ENCODE measurements at regions not wholly inside any gene's neighbourhood (a gene's known extent, or its start where the extent isn't known, plus 50 kb on each side); places are given as distances from the start of the nearest gene placed in this dataset.

- no peak for DNase-seq
These were observed 105.5 kb downstream of the CRYAA start for GRCh38 chr21:43274022-43274945.

- DNase-seq = no peak
These were observed 104.9 kb downstream of the CRYAA start for GRCh38 chr21:43273708-43274021.

GRCh38 chr21:43273016-43273707 is 104.4 kb downstream of the CRYAA start:
- DNase-seq = no peak

DNA sequence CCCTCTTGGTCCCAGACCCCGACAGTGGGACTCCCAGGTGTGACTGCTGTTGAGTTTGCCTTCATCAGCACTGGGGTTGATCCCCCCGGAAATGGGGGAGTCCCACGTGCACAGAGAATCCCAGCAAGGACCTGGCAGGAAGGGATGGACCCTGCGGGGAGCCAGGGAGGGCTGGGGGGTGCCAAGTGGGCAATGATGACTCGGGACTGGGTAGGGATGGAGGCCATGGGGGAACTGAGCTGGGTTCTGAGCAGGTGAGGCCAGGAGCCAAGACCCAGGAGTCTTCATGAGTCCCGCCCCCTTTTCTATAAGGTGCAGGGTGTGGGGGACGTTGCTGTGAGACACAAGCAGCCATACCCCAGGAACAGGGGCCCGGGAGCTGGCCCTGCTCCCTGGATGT is 103.8 kb downstream of the CRYAA start:
- no peak for DNase-seq

GRCh38 chr21:43271452-43272020 is 102.7 kb downstream of the CRYAA start:
- DNase-seq = no peak

DNA sequence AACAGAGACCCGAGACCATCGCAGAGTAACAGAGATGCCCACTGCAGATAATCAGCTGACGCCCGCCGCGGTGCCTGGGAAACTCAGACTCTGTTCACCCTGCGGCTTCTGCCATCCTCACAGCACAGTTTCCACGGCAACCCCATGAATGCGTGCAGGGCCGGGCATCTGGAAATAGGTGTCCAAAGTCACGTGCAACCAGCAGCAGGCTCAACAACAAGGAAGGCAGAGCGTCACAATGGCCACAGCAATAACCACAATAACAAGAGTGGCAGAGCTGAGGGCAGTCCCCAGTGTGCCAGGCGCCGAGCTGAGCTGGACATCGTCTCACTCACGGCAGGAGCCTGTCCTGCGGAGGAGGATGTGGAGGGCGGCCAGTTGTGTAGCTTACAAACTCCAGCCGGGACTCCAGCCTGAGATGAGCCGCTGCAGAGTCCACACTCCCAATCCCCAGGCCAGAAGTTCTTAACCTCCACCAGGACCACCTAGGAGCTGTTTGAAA is 102.0 kb downstream of the CRYAA start:
- DNase-seq = no peak

GRCh38 chr21:43269957-43270705 is 101.3 kb downstream of the CRYAA start:
- no peak for DNase-seq

GRCh38 chr21:43269440-43269839 is 100.6 kb downstream of the CRYAA start:
- no peak for DNase-seq

GRCh38 chr21:43268804-43269186 is 100.0 kb downstream of the CRYAA start:
- DNase-seq = no peak

GRCh38 chr21:43268086-43268803 is 99.4 kb downstream of the CRYAA start:
- no peak for DNase-seq

- no peak for DNase-seq
These were observed 98.7 kb downstream of the CRYAA start for GRCh38 chr21:43267391-43268085.

DNA sequence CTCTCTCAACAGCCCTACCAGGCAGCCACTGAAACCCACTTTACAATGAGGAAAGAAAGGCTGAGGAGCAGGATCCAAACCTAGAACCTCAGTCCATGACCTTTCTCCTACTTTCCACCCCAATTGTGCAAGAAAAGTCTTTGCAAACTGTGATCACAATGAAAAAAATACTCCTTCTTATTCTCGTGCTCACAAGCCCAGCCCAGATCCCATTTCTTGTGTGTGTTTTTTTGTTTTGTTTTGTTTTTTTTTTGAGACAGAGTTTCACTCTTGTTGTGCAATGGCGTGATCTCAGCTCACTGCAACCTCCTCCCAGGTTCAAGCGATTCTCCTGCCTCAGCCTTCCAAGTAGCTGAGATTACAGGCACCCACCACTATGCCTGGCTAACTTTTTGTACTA is 97.7 kb downstream of the CRYAA start:
- no peak for DNase-seq

- DNase-seq = no peak
These were observed 93.6 kb downstream of the CRYAA start for GRCh38 chr21:43262427-43262826.

Data from occipital lobe (tissue), 1 donor.